Urothelium cell line (cell line): ENCODE measurements at regions not wholly inside any gene's neighbourhood (a gene's known extent, or its start where the extent isn't known, plus 50 kb on each side); places are given as distances from the start of the nearest gene placed in this dataset.
"Not testable (repeated sequence)": the region's sequence is repeated elsewhere in the genome, so short reads cannot be mapped to it uniquely, and the experiment has no call there.

Experiments used
- DNase-seq: peaks from one replicate; pipeline ENCODE4 v3.0.0; 2011; ENCODE audit warnings: low spot score, mixed read lengths
- FAIRE-seq: peaks from 2 replicates; lab custom pipeline; 2011; peaks lifted over from hg19 to GRCh38; lab: Jason Lieb, UNC

GRCh38 chr9:103574056-103574455 is 520.1 kb upstream of the SMC2 start:
- no peak for FAIRE-seq

GRCh38 chr9:103586721-103587120 is 507.4 kb upstream of the SMC2 start:
- no peak for FAIRE-seq

More at GRCh38 chr9:103574056-103574455, 520.1 kb upstream of the SMC2 start:
- no peak for DNase-seq

GRCh38 chr9:103601287-103601686 is 492.8 kb upstream of the SMC2 start:
- FAIRE-seq (no peak), DNase-seq (no peak)

More at GRCh38 chr9:103586721-103587120, 507.4 kb upstream of the SMC2 start:
- no peak for DNase-seq

GRCh38 chr9:103611950-103612349 is 482.2 kb upstream of the SMC2 start:
- not testable (repeated sequence) for DNase-seq, FAIRE-seq

- FAIRE-seq: no peak
- DNase-seq: no peak
Measured at GRCh38 chr9:103615994-103616393, 478.1 kb upstream of the SMC2 start.

GRCh38 chr9:103617046-103617445 is 477.1 kb upstream of the SMC2 start:
- no peak for DNase-seq
- FAIRE-seq: no peak

- FAIRE-seq: no peak
- no peak for DNase-seq
Measured at GRCh38 chr9:103625161-103625804, 468.8 kb upstream of the SMC2 start.

GRCh38 chr9:103627731-103628130 is 466.4 kb upstream of the SMC2 start:
- DNase-seq: no peak
- no peak for FAIRE-seq

GRCh38 chr9:103649086-103649485 is 445.0 kb upstream of the SMC2 start:
- no peak for FAIRE-seq
- DNase-seq: no peak

GRCh38 chr9:103658156-103658555 is 436.0 kb upstream of the SMC2 start:
- no peak for FAIRE-seq
- no peak for DNase-seq

GRCh38 chr9:103660830-103661229 is 433.3 kb upstream of the SMC2 start:
- FAIRE-seq: no peak
- DNase-seq: no peak

- DNase-seq (no peak), FAIRE-seq (no peak)
Measured at GRCh38 chr9:103661663-103662062, 432.4 kb upstream of the SMC2 start.

GRCh38 chr9:103669296-103669695 is 424.8 kb upstream of the SMC2 start:
- FAIRE-seq: no peak
- no peak for DNase-seq

GRCh38 chr9:103674271-103674670 is 419.8 kb upstream of the SMC2 start:
- DNase-seq (no peak), FAIRE-seq (no peak)

GRCh38 chr9:103680581-103680980 is 413.5 kb upstream of the SMC2 start:
- no peak for DNase-seq
- no peak for FAIRE-seq

GRCh38 chr9:103681435-103681834 is 412.7 kb upstream of the SMC2 start:
- FAIRE-seq: no peak
- no peak for DNase-seq

GRCh38 chr9:103700195-103700962 is 393.7 kb upstream of the SMC2 start:
- DNase-seq (no peak), FAIRE-seq (no peak)

GRCh38 chr9:103702572-103702971 is 391.5 kb upstream of the SMC2 start:
- DNase-seq: no peak
- no peak for FAIRE-seq

GRCh38 chr9:103707181-103707580 is 386.9 kb upstream of the SMC2 start:
- FAIRE-seq (no peak), DNase-seq (peak; percentile 7)

GRCh38 chr9:103709366-103709765 is 384.7 kb upstream of the SMC2 start:
- DNase-seq (no peak), FAIRE-seq (no peak)

- DNase-seq (no peak), FAIRE-seq (no peak)
Measured at GRCh38 chr9:103713631-103714030, 380.5 kb upstream of the SMC2 start.

- DNase-seq (no peak), FAIRE-seq (no peak)
Measured at GRCh38 chr9:103714992-103715391, 379.1 kb upstream of the SMC2 start.
